ENCODE measurements at regions not wholly inside any gene's neighbourhood (a gene's known extent, or its start where the extent isn't known, plus 50 kb on each side); places are given as distances from the start of the nearest gene placed in this dataset.

GRCh38 chr16:85344502-85345128 lies 232.3 kb upstream of the CIBAR2 start:
- DNase-seq (ENCODE audit: low read depth) = no peak

- no peak for DNase-seq (ENCODE audit: low read depth)
These were observed 232.9 kb upstream of the CIBAR2 start for GRCh38 chr16:85345129-85345639.

GRCh38 chr16:85346404-85347212 lies 234.3 kb upstream of the CIBAR2 start:
- no peak for DNase-seq (ENCODE audit: low read depth)

DNA sequence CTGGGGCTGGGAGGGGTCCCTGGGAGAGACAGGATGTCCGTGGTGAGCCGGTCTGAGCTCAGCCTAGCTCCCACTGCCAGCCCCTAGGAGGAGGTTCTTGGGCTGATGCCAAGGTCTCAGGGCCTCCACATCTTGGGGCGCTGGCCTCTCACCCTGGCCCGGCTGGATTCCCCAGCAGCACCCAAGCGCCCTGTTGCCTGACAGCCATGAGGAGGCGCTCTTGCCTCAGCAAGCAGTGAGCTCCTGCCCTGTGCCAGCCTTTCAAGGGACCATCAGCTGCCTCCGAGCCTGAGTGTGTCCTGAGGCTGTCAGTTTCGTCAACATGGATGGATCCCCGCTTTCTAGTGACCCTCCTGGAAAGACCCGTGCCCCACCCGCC lies 234.9 kb upstream of the CIBAR2 start:
- no peak for DNase-seq (ENCODE audit: low read depth)

DNA sequence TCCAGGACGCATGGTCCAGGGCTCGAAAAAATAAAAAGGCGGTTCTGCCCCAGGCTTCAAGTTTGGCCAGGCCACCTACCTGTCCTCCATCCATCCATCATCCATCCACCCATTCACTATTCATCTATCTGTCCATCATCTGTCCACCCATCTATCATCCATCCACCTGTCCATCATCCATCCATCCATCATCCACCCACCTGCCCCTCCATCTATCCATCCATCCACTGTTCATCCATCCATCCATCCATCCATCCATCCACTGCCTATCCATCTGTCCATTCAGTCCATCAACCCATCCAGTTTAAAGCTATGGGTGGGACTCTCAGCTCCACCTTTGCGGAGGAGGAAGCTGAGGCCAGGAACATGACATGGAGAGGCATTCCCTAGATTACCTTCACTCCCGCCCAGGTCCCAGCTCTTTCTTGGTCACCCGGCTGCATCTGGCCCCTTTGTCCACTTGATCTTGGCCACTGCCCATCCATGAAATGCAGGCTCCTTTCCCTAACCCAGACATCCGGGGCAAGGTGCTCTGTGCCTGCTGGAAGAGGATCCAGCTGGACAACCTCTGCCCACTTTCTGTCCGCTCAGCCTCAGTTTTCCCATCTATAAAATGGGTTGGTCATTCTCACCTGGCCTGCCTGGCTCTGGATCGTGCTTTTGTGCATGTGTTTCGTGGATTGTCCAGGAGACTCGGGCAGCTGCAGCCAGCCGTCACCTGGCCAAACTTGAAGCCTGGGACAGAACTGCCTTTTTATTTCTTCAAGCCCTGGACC lies 236.0 kb upstream of the CIBAR2 start:
- DNase-seq (ENCODE audit: low read depth) = no peak

DNA sequence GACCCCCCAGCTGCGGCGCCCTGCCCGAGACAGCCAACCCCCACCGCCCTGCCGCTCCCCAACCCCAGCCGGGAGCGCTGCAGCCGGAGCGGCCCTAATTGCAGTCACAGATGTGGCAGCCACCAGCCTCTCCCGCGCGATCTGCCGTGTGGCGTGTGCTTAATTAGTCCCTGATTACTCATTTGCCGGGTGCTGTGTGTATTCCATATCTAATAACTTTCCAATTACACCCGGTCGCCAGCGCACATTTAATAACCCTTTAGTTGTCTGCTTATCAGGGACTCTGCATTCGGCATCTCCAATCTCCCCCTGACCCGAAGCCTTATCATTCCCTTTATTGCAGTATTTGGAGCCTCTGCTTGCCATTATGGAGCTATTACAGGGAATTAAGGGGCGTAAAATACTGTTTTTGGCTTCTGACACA lies 236.7 kb upstream of the CIBAR2 start:
- no peak for DNase-seq (ENCODE audit: low read depth)

- DNase-seq (ENCODE audit: low read depth) = no peak
These were observed 237.3 kb upstream of the CIBAR2 start for GRCh38 chr16:85349365-85350145.

DNA sequence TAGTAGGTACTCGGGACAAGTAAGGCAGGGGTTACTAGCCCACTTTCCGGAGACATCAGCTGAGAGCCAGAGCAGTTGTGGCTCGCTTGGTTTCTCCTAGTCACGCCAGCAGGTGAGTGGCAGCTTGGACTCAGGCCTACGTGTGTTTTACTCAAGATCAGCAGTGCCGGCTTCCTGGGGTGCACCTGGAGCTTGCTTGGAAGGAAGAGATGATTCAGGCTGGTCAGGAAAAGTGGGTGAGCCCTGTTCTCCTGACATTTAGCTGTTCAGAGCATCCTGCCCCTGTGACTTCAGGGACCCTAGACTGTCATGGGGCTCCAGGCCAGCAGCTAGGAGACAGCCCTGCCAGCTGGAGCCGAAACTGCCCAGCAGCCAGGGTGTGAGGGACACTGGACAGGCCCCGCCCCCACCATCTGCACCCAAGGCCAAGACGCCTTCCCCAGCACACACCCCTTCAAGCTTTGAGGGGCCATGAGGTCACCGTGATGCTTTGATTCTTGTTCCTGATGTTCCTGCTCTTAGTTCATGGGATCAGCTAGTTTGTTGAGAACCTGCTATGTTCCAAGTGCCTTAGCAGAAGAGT lies 238.0 kb upstream of the CIBAR2 start:
- DNase-seq (ENCODE audit: low read depth) = no peak

- peak; percentile 98 for DNase-seq (ENCODE audit: low read depth)
These were observed 238.7 kb upstream of the CIBAR2 start for GRCh38 chr16:85350973-85351372.

DNA sequence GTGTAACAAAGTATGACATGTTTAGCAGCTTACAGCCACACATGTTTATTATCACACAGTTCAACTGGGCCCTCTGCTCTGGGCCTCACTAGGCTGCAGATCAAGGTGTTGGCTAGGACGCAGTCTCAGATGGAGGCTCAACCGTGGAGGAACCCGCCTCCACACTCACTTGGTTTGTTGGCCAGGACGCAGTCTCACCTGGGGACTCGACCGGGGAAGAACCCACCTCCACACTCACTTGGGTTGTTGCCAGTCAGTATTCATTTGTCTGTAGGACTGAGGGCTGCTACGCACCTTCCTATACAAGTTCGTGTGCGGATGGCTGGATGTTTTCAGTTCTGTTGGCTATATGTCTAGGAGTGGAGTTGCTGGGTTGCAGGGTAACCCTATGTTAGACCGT lies 240.7 kb upstream of the CIBAR2 start:
- no peak for DNase-seq (ENCODE audit: low read depth)

DNA sequence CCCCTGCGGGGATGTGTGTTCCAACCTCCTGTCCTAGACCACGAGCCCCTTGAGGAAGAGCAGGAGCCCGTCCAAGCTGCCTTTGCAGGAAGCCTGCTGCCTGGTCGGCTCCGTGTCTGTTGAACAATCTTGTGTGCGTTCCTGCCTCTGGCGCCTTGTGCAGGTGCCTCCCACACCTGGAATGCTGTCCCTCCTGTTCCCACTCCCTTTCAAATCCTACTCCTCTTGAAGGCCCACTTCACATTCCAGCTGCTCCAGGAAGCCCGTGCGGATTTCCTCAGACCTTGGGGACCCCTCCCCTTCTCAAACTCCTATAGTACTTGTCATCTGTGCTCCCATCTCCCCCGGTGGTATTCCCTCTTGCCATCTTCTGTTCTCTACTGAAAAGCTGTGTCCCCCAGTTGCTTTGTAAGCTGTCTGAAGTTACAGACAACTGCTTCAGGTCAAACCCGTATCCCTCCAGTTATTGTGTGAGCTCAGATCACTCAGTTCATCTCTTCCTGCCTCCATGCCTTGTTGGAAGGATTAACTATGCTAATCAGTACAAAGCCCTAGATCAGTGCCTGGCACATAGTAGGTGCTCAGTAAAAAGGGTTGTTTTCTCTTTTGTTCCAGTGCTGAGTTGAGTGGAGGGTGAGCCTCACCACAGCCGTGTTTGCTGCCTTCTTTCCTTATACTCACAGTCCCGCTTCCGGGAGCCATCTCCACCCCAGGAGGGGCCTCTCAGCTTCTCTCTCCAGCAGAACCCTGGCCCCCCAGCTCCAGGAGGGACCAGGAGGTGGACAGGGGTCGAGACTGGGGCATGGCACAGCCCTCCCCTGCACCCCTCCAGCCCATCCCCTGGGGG lies 241.8 kb upstream of the CIBAR2 start:
- no peak for DNase-seq (ENCODE audit: low read depth)

- no peak for DNase-seq (ENCODE audit: low read depth)
These were observed 242.6 kb upstream of the CIBAR2 start for GRCh38 chr16:85354686-85355514.

- no peak for DNase-seq (ENCODE audit: low read depth)
These were observed 243.2 kb upstream of the CIBAR2 start for GRCh38 chr16:85355515-85355837.

GRCh38 chr16:85356157-85356556 lies 243.9 kb upstream of the CIBAR2 start:
- no peak for DNase-seq (ENCODE audit: low read depth)

GRCh38 chr16:85357323-85357722 lies 245.1 kb upstream of the CIBAR2 start:
- DNase-seq (ENCODE audit: low read depth) = no peak

GRCh38 chr16:85357924-85358505 lies 245.7 kb upstream of the CIBAR2 start:
- DNase-seq (ENCODE audit: low read depth) = no peak

- DNase-seq (ENCODE audit: low read depth) = no peak
These were observed 246.5 kb upstream of the CIBAR2 start for GRCh38 chr16:85358704-85359146.

DNA sequence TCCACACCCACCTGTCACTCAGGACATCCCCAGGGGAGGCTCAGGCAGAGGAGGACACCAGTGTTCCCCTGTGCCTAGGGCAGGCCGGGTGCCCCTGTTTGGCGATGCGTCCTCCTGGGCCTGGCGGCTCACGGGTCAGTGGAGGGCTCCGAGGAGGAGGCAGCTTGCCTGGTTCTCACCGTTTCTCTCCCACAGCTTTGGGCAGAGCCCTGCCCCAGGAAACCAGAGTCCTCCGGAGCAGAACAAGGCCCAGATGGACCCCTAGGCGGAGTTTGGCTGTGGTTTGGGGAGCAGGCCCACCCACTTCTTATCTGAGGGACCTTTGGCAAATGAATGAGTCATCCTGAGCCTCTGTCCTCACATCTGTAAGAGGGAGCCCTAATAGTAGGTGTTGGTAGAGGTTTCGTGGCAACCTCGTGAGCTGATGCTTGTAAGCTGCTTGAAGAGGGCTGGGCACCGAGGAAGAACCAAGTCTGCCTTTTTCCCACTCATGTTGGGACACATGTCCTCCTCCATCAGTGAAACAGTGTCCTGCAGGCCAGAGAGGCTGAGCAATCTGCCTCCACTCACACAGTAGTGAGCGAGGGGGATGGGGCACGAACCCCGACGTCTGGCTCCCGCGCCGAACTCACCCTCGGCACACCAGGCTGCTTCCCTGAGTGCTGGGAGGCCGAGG lies 247.0 kb upstream of the CIBAR2 start:
- DNase-seq (ENCODE audit: low read depth) = no peak

Data from fibroblast of gingiva (primary cell).